GM18867 (cell line): ENCODE measurements at regions not wholly inside any gene's neighbourhood (a gene's known extent, or its start where the extent isn't known, plus 50 kb on each side); places are given as distances from the start of the nearest gene placed in this dataset.

Experiments
- ATAC-seq: cut with Tn5 transposase; IDR thresholded peaks from one replicate; pipeline ENCODE4 v1.9.1; 2021; ENCODE audit warnings: mild to moderate bottlenecking, moderate library complexity; ENCODE audit not compliant: unreplicated experiment

DNA sequence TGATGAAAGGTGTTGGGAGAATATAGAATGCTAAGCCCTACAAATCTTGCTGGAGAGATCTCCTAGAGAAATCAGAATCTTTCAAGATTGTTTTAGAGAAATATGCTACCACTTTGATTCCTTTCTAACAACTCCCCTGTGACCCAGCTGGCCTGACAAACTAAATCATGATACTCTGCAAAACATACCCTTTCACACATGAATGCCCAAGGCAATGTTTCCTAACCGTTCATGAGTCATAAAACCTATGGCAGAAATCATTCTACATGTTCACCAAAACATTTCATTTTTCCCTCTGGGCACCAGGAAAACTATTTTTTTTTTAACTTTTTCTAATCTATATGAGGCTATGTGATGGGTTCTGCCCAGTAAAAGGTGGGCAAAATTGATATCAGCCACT lies 77.8 kb upstream of the SETBP1 start:
- no peak for ATAC-seq

DNA sequence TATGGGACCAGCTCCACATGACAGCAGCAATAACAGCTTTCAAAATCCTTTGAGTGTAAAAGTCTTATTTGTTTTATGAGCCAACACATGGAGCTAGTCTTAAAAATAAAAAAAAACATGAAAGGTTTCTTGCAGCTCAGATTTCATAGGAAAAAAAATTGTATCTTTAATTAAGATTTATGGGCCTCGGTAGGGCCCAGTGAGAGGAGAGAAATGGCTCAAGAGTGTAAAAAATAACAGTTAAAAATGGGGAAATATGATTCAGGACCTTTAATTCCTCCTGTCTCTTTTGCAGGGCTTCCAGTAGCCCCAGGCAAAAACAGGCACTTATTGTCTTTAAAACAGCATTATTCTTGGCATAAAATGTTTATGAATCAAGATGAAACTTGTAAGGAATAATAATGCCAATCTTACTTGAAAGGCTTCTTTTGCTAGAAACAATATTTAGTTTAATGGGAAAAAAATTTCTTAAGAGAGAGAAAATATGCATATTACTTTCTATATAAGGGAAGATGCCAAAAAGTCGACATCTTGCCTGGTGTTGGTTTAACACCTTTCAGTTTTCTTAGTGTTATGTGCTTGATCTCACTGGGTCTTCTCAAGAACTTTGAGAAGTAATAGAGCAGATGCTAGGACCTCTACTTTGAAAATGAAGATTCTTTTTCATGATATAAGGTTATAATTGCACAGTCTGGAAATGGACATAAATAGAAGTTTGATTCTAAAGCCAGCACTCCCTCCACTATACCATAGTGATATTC lies 71.3 kb upstream of the SETBP1 start:
- ATAC-seq: no peak

DNA sequence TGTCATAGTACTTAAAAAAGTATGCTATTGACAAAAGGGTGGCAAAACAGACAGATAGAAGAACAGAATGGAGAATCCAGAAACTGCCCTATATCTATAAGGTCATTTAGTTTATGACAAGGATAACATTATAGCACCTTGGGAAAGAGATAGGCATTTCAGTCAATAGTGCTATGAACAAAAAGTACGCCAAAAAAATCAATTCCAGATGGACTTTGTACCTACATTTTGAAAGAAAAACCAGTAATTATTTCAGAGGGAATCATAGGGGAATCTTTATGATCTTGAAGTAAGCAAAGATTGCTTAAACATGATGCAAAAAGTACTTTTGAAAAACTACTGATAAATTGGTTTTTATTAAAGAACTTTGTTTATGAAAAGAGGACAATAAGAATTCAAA lies 59.9 kb upstream of the SETBP1 start:
- no peak for ATAC-seq

GRCh38 chr18:44624052-44624451 lies 56.6 kb upstream of the SETBP1 start:
- no peak for ATAC-seq

GRCh38 chr18:44625386-44625785 lies 55.3 kb upstream of the SETBP1 start:
- ATAC-seq: no peak

DNA sequence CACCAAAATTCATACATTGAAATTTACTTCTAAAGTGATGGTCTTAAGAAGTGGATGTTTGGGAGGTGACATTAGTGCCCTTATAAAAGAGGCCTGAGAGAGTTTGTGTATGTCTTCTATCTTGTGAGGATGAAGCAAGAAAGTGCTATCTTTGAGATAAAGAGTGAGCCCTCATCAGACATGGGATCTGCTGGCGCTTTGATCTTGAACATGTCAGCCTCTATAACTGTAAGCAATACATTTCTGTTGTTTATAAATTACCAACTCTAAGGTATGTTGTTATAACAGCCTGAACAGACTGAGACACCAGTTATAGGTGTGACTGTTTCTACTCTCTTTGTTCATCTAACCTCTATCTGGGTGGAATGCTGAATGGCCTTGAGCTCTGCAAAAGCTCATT lies 54.5 kb upstream of the SETBP1 start:
- ATAC-seq: no peak

DNA sequence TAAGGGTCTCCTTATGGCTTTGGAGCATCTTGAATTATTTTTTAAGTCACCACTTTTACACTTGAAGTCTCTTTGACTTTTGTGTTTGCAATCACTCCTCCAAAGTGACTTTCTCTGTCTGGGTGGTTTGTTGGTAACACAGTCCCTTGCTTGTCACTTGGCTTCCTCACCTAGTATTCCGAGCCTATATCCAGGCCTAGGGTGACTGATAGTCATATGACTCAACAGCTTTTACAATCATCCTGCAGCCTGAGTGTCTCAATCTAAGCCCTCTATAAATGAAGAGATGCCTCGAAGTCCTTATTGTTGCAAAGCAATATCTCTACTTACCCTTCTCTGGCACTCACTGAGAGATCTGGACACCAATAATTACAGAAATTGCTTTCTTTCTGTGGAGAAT lies 53.9 kb upstream of the SETBP1 start:
- ATAC-seq: no peak

DNA sequence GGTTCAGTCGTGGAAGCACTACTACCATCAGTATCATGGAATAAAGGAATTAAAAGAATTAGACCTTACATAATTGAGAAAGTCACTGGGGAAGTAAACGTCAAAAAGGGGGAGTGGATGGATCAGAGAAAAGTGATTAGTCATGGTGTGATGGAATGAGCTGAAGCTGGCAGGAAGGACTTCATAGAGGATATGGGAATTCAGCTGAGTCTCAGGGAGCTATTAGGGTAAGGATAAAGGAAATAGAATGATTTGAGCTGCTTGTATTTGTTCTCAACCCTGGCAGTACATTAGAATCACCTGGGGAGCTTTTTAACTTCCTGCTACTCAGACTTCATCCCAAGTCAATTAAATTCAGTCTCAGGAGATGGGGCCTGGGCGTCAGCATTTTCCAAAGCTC lies 53.4 kb upstream of the SETBP1 start:
- no peak for ATAC-seq

DNA sequence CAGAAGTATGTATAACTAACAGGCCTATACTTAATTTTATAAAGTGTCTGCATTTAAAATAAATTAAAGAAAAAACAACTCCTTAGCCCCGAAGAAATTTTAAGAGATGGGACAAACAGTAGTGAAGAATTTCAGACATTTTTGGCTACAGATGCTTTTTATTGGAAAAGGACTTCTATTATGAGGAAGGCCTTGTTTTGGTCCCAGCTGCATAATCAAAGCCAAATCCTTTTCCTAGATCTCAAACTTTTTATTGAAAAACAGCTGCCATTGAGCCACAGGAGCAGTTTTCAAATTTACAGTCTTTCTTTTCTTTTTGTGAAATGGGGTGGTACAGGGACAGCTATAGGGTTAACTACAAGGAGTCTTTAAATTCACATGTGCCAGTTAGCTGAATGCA lies 51.3 kb upstream of the SETBP1 start:
- ATAC-seq: no peak

GRCh38 chr18:44630118-44630517 lies 50.6 kb upstream of the SETBP1 start:
- ATAC-seq: no peak
